Esophagus squamous epithelium (tissue), 5 donors: ENCODE measurements at regions not wholly inside any gene's neighbourhood (a gene's known extent, or its start where the extent isn't known, plus 50 kb on each side); places are given as distances from the start of the nearest gene placed in this dataset.

Experiments
- DNase-seq: peaks from one replicate; lab custom pipeline; 2025; lab: John Stamatoyannopoulos, UW
- H3K27ac ChIP-seq, 4 donors: fragments of 200-600 bp; sonication (generic); one replicate each; pipeline ENCODE4 v1.5.1; 2016 to 2019; ENCODE audit warnings: mild to moderate bottlenecking in 1 of 4
- H3K27me3 ChIP-seq, 4 donors: fragments of 200-600 bp; sonication (generic); 1 replicate in 3 of 4; 2 replicates in 1 of 4; pipeline versions ENCODE4 v1.5.1 to v1.6.0; 2017 to 2021; ENCODE audit warnings: antibody characterized with exemption in 1 of 4
- H3K36me3 ChIP-seq, 3 donors: fragments of 200-600 bp; sonication (generic); one replicate each; pipeline ENCODE4 v1.5.1; 2016 to 2019
- H3K4me1 ChIP-seq, 3 donors: fragments of 200-600 bp; sonication (generic); one replicate each; pipeline ENCODE4 v1.5.1; 2017 to 2019
- H3K4me3 ChIP-seq, 4 donors: fragments of 200-600 bp; sonication (generic); 1 replicate in 3 of 4; 2 replicates in 1 of 4; pipeline ENCODE4 v1.5.1; 2016 to 2019; ENCODE audit warnings: mild to moderate bottlenecking in 2 of 4, moderate library complexity in 1 of 4
- H3K9me3 ChIP-seq, 3 donors: fragments of 200-600 bp; sonication (generic); one replicate each; pipeline ENCODE4 v1.5.1; 2016 to 2019
- POLR2A ChIP-seq, 4 donors: fragments of 450-650 bp; IDR thresholded peaks; one replicate each; pipeline ENCODE4 v1.6.1; 2017; ENCODE audit warnings: antibody characterized with exemption in 4 of 4, mild to moderate bottlenecking in 4 of 4, moderate library complexity in 3 of 4
- WGBS, 2 donors: methylation state at CpG; one replicate each; pipeline ENCODE4 v1.1.5; 2018; 5-methylcytosine and 5-hydroxymethylcytosine counted together
- intact Hi-C: fragments of 100-400 bp; cut with DNase I; formaldehyde crosslinking; loops from one replicate; pipeline ENCODE4 v1.15.0; 2022
- TF ChIP-seq, protein P1 (sequence below), 6 experiments: fragments of 450-650 bp in 4 of 6; fragments of 200-600 bp in 2 of 6; sonication (generic) in 2 of 6; IDR thresholded peaks; one replicate each; pipeline ENCODE4 v1.5.1; 2016 to 2019; ENCODE audit warnings: antibody characterized with exemption in 6 of 6, mild to moderate bottlenecking in 4 of 6, moderate library complexity in 4 of 6
- donor health status: DM: yes; HTN: yes; CAD: no.

DNA sequence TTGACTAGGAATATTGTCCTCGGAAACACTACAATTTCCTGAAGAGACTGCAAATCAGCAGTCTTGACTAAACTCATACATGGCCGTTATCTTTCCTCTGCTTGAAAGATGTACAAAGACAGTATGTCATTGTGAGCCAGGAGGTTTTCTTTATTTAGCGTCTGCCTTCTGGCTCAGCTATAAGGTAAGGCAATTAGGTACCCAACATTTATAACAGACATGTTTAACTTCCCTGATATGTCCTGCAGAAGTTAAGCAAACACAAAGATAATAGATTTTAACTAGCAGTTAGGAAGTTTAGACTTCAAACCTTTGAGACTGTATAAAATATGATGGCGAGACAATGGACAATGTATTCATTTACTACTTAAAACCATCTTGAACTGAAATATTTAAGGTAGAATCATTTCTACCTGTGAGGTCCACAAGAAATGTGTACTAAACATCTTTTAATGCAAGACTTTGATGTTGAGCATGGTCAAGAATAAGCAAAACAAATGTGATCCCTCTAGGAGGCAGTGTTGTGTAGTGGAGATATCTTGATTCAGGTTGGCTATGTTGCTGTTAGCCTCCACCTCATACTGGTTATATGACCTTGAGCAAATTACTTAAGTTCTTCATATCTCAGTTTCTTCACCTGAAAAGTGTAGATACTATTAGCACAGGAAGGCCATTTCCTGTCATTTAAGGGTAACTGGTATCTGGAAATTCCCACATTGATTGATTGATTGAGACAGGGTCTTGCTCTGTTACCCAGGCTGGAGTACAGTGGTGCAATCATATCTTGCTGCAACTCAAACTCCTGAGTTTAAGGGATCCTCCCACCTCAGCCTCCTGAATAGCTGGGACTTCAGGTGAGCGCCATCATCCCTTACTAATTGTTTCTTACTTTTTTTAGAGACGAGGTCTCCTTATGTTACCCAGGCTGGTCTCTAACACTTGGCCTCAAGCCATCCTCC lies 96.3 kb upstream of the EEA1 start:
- no peaks in the 10 kb centered on the region for H3K27me3 ChIP-seq
- intact Hi-C loops: no loop called here
- no peaks in the 10 kb centered on the region for H3K36me3 ChIP-seq
- no peak for DNase-seq
- TF ChIP-seq, protein P1, sequence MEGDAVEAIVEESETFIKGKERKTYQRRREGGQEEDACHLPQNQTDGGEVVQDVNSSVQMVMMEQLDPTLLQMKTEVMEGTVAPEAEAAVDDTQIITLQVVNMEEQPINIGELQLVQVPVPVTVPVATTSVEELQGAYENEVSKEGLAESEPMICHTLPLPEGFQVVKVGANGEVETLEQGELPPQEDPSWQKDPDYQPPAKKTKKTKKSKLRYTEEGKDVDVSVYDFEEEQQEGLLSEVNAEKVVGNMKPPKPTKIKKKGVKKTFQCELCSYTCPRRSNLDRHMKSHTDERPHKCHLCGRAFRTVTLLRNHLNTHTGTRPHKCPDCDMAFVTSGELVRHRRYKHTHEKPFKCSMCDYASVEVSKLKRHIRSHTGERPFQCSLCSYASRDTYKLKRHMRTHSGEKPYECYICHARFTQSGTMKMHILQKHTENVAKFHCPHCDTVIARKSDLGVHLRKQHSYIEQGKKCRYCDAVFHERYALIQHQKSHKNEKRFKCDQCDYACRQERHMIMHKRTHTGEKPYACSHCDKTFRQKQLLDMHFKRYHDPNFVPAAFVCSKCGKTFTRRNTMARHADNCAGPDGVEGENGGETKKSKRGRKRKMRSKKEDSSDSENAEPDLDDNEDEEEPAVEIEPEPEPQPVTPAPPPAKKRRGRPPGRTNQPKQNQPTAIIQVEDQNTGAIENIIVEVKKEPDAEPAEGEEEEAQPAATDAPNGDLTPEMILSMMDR (IDR thresholded peaks at IDR 0.05): peak in 5 of 6 experiments; percentile 25 to 68 (median 42)
- TF ChIP-seq POLR2A (IDR thresholded peaks at IDR 0.05): no peak
- WGBS, 2 donors: 85 to 87% methylated on average over 6 of the region's 6 CpGs
- no peak overlapping the region for H3K27ac ChIP-seq
- H3K9me3 ChIP-seq: no peaks in the 10 kb centered on the region
- peaks cover 0 to 13% (median 5%) of the 10 kb centered on the region in 3 donors for H3K4me1 ChIP-seq
- no peak overlapping the region for H3K4me3 ChIP-seq

DNA sequence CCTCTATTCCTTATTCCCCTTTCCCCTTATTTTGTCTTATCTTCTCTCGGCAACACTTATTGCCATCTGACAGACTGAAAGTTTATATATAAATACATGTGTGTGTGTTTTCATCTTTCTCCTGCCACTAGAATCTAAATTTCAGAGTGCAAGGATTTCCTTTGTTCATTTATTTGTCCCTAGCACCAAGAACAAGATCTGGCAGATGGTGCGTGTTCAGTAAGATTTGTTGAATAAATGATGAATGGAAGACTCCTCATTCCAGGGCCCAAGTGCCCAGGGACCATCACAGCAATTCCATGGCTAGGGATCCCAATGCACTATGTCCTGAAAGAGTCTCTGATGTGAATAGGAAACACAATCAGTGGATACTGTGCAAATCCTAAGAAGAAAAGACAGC lies 97.9 kb upstream of the EEA1 start:
- no peak overlapping the region for H3K27ac ChIP-seq
- H3K4me3 ChIP-seq: no peak overlapping the region
- TF ChIP-seq POLR2A (IDR thresholded peaks at IDR 0.05): no peak
- TF ChIP-seq, protein P1 (IDR thresholded peaks at IDR 0.05): no peak
- H3K36me3 ChIP-seq: no peaks in the 10 kb centered on the region
- no peak for DNase-seq
- no peaks in the 10 kb centered on the region for H3K9me3 ChIP-seq
- 86 to 88% methylated on average over 2 of the region's 2 CpGs for WGBS, 2 donors
- no peaks in the 10 kb centered on the region for H3K4me1 ChIP-seq
- intact Hi-C loops: no loop called here
- H3K27me3 ChIP-seq: no peaks in the 10 kb centered on the region

DNA sequence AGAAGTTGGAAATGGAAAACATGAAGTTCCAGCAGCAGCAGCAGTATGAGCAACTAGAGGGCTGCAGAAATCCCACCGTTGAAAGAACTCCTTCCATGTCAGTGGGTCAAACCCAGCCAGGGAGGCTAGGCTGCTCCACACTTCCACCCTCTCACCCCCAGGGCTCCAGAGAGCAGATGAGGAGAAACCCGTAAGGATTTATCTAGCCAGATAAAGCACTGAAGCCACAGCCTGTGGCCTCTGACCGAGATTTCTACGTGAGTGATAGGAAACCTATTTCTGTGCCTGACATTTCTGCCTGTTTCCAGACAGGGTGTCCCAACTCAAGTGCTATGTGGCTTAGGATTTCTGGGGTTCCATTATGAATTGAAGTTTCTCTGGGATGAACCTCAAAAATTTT lies 100.0 kb upstream of the EEA1 start:
- 77 to 100% methylated on average over 4 of the region's 4 CpGs for WGBS, 2 donors
- DNase-seq: no peak
- intact Hi-C loops: no loop called here
- Histone ChIP-seq H3K9me3 (no peaks in the 10 kb centered on the region), H3K4me3 (no peak overlapping the region), H3K36me3 (no peaks in the 10 kb centered on the region), H3K4me1 (no peaks in the 10 kb centered on the region), H3K27me3 (no peaks in the 10 kb centered on the region), H3K27ac (no peak overlapping the region)
- no peak for TF ChIP-seq POLR2A (IDR thresholded peaks at IDR 0.05)
- TF ChIP-seq, protein P1 (IDR thresholded peaks at IDR 0.05): no peak

DNA sequence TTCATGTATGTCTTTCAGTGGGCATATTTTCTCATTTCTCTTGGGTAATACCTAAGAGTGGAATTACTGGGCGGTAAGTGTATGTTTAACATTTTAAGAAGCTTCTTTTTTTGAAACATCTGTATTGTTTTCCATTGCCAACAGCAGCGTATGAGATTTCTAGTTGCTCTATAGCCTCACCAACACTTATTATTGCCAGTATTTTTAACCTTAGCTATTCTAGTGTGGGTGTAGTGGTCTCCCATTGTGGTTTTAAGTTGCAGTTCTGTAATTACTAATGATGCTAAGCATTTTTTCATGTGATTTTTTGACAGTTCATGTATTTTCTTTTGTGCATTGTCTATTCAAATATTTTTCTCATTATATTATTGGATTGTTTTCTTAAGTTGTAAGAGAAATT lies 101.9 kb upstream of the EEA1 start:
- 57 to 61% methylated on average over 2 of the region's 2 CpGs for WGBS, 2 donors
- no peak for DNase-seq
- intact Hi-C loops: no loop called here
- no peaks in the 10 kb centered on the region for H3K9me3 ChIP-seq
- no peaks in the 10 kb centered on the region for H3K4me1 ChIP-seq
- no peaks in the 10 kb centered on the region for H3K36me3 ChIP-seq
- H3K27me3 ChIP-seq: no peaks in the 10 kb centered on the region
- H3K4me3 ChIP-seq: no peak overlapping the region
- no peak for TF ChIP-seq POLR2A (IDR thresholded peaks at IDR 0.05)
- TF ChIP-seq, protein P1 (IDR thresholded peaks at IDR 0.05): no peak
- no peak overlapping the region for H3K27ac ChIP-seq

DNA sequence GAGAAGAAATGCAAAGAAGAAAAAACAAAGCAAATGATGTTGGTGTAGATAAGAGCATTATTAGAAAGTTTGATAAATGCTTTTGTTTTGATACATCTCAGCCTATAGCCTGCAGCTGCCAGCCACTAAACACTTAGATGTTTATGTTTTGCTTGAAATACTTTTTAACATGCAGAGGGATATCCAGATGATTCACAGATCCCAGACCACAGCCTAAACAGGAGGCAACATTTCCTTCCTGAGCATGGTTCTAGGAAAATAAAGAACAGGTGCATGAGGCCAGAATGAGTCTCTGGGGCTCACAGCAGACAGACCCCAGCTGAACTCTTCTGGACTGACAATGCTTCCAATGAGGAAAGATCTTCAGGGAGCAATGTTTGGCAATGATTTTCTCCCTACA lies 103.7 kb upstream of the EEA1 start:
- Histone ChIP-seq H3K27ac (no peak overlapping the region), H3K9me3 (no peaks in the 10 kb centered on the region), H3K4me3 (no peak overlapping the region), H3K4me1 (no peaks in the 10 kb centered on the region), H3K36me3 (no peaks in the 10 kb centered on the region), H3K27me3 (no peaks in the 10 kb centered on the region)
- no peak for TF ChIP-seq POLR2A (IDR thresholded peaks at IDR 0.05)
- TF ChIP-seq, protein P1 (IDR thresholded peaks at IDR 0.05): no peak
- no peak for DNase-seq
- intact Hi-C loops: no loop called here
